ENCODE measurements at regions not wholly inside any gene's neighbourhood (a gene's known extent, or its start where the extent isn't known, plus 50 kb on each side); places are given as distances from the start of the nearest gene placed in this dataset.

GRCh38 chr18:73797419-73797818, 350.2 kb downstream of the FBXO15 start:
- no peak for TF ChIP-seq EZH2phosphoT487 (IDR thresholded peaks at IDR 0.05; ENCODE audit: borderline replicate concordance)
- TF ChIP-seq CTCF (conservative IDR thresholded peaks at IDR 0.05; ENCODE audit: low read length), result no peak
- no peaks in the 10 kb centered on the region for H3K27me3 ChIP-seq (ENCODE audit: insufficient read depth, low read length, poor library complexity, severe bottlenecking)
- H3K9ac ChIP-seq (ENCODE audit: low read depth, low read length, poor library complexity, severe bottlenecking), result no peak overlapping the region
- H3K9me2 ChIP-seq (replicated peaks; ENCODE audit: low read depth, low read length), result no peaks in the 10 kb centered on the region
- H2AFZ ChIP-seq (ENCODE audit: low read length), result no peak overlapping the region
- H3K79me2 ChIP-seq (ENCODE audit: insufficient read depth, low read length), result no peaks in the 10 kb centered on the region
- H3K9me3 ChIP-seq (ENCODE audit: insufficient read depth, low read depth, low read length), result no peaks in the 10 kb centered on the region
- H3K36me3 ChIP-seq (ENCODE audit: insufficient read depth, low read length), result no peaks in the 10 kb centered on the region
- H3K4me3 ChIP-seq (ENCODE audit: low read length, poor library complexity, severe bottlenecking), result no peak overlapping the region
- no peaks in the 10 kb centered on the region for H3F3A ChIP-seq (ENCODE audit: low read depth)
- peaks cover 9% of the 10 kb centered on the region for H3K4me1 ChIP-seq (ENCODE audit: insufficient read depth, low read length, poor library complexity, severe bottlenecking)
- no peaks in the 10 kb centered on the region for H4K20me1 ChIP-seq (ENCODE audit: insufficient read depth, low read length, poor library complexity, severe bottlenecking)
- no peak overlapping the region for H3K4me2 ChIP-seq (ENCODE audit: low read depth, low read length, poor library complexity, severe bottlenecking)

- Histone ChIP-seq H3K79me2 (ENCODE audit: insufficient read depth, low read length) (no peaks in the 10 kb centered on the region), H3K9me2 (replicated peaks; ENCODE audit: low read depth, low read length) (no peaks in the 10 kb centered on the region), H4K20me1 (ENCODE audit: insufficient read depth, low read length, poor library complexity, severe bottlenecking) (no peaks in the 10 kb centered on the region), H3F3A (ENCODE audit: low read depth) (no peaks in the 10 kb centered on the region), H3K4me3 (ENCODE audit: low read length, poor library complexity, severe bottlenecking) (no peak overlapping the region), H3K9me3 (ENCODE audit: insufficient read depth, low read depth, low read length) (no peaks in the 10 kb centered on the region), H3K4me2 (ENCODE audit: low read depth, low read length, poor library complexity, severe bottlenecking) (peak overlapping the region; percentile 24), H2AFZ (ENCODE audit: low read length) (0 out of 2 replicates have a peak overlapping the region, but pooled peaks have one; percentile 41), H3K36me3 (ENCODE audit: insufficient read depth, low read length) (no peaks in the 10 kb centered on the region), H3K9ac (ENCODE audit: low read depth, low read length, poor library complexity, severe bottlenecking) (no peak overlapping the region), H3K4me1 (ENCODE audit: insufficient read depth, low read length, poor library complexity, severe bottlenecking) (peaks cover 18% of the 10 kb centered on the region), H3K27me3 (ENCODE audit: insufficient read depth, low read length, poor library complexity, severe bottlenecking) (no peaks in the 10 kb centered on the region)
- TF ChIP-seq CTCF (conservative IDR thresholded peaks at IDR 0.05; ENCODE audit: low read length) (no peak), EZH2phosphoT487 (IDR thresholded peaks at IDR 0.05; ENCODE audit: borderline replicate concordance) (no peak)
Measured at GRCh38 chr18:73793386-73793785, 354.2 kb downstream of the FBXO15 start.

GRCh38 chr18:73791081-73791480, 356.6 kb downstream of the FBXO15 start:
- no peaks in the 10 kb centered on the region for H3F3A ChIP-seq (ENCODE audit: low read depth)
- no peaks in the 10 kb centered on the region for H3K79me2 ChIP-seq (ENCODE audit: insufficient read depth, low read length)
- no peaks in the 10 kb centered on the region for H3K36me3 ChIP-seq (ENCODE audit: insufficient read depth, low read length)
- no peak overlapping the region for H3K9ac ChIP-seq (ENCODE audit: low read depth, low read length, poor library complexity, severe bottlenecking)
- no peak overlapping the region for H3K4me2 ChIP-seq (ENCODE audit: low read depth, low read length, poor library complexity, severe bottlenecking)
- H3K4me3 ChIP-seq (ENCODE audit: low read length, poor library complexity, severe bottlenecking), result no peak overlapping the region
- H4K20me1 ChIP-seq (ENCODE audit: insufficient read depth, low read length, poor library complexity, severe bottlenecking), result no peaks in the 10 kb centered on the region
- no peaks in the 10 kb centered on the region for H3K27me3 ChIP-seq (ENCODE audit: insufficient read depth, low read length, poor library complexity, severe bottlenecking)
- peaks cover 18% of the 10 kb centered on the region for H3K4me1 ChIP-seq (ENCODE audit: insufficient read depth, low read length, poor library complexity, severe bottlenecking)
- no peaks in the 10 kb centered on the region for H3K9me2 ChIP-seq (replicated peaks; ENCODE audit: low read depth, low read length)
- H2AFZ ChIP-seq (ENCODE audit: low read length), result no peak overlapping the region
- no peak for TF ChIP-seq CTCF (conservative IDR thresholded peaks at IDR 0.05; ENCODE audit: low read length)
- no peak for TF ChIP-seq EZH2phosphoT487 (IDR thresholded peaks at IDR 0.05; ENCODE audit: borderline replicate concordance)
- no peaks in the 10 kb centered on the region for H3K9me3 ChIP-seq (ENCODE audit: insufficient read depth, low read depth, low read length)

Measured in Loucy (cell line).